HG03139 (cell line): ENCODE measurements at regions not wholly inside any gene's neighbourhood (a gene's known extent, or its start where the extent isn't known, plus 50 kb on each side); places are given as distances from the start of the nearest gene placed in this dataset.
"Not testable (repeated sequence)": the region's sequence is repeated elsewhere in the genome, so short reads cannot be mapped to it uniquely, and the experiment has no call there.

Experiments
- ATAC-seq: cut with Tn5 transposase; IDR thresholded peaks from one replicate; pipeline ENCODE4 v1.9.1; 2021; ENCODE audit not compliant: unreplicated experiment

GRCh38 chr6:6863970-6864639 is 243.7 kb upstream of the RREB1 start:
- ATAC-seq: no peak

GRCh38 chr6:6865611-6866010 is 242.2 kb upstream of the RREB1 start:
- no peak for ATAC-seq

- no peak for ATAC-seq
These were observed 240.9 kb upstream of the RREB1 start for GRCh38 chr6:6866656-6867403.

- no peak for ATAC-seq
These were observed 240.4 kb upstream of the RREB1 start for GRCh38 chr6:6867404-6867799.

- ATAC-seq: no peak
These were observed 238.7 kb upstream of the RREB1 start for GRCh38 chr6:6869094-6869493.

- no peak for ATAC-seq
These were observed 236.8 kb upstream of the RREB1 start for GRCh38 chr6:6870921-6871320.

- ATAC-seq: no peak
These were observed 235.1 kb upstream of the RREB1 start for GRCh38 chr6:6872459-6873344.

- no peak for ATAC-seq
These were observed 234.0 kb upstream of the RREB1 start for GRCh38 chr6:6873778-6874177.

GRCh38 chr6:6875818-6876470 is 231.8 kb upstream of the RREB1 start:
- no peak for ATAC-seq

- ATAC-seq: not testable (repeated sequence)
These were observed 230.0 kb upstream of the RREB1 start for GRCh38 chr6:6877792-6878191.

GRCh38 chr6:6878887-6879585 is 228.7 kb upstream of the RREB1 start:
- no peak for ATAC-seq

GRCh38 chr6:6879586-6879974 is 228.2 kb upstream of the RREB1 start:
- ATAC-seq: not testable (repeated sequence)

- no peak for ATAC-seq
These were observed 226.9 kb upstream of the RREB1 start for GRCh38 chr6:6880745-6881437.

GRCh38 chr6:6881438-6882225 is 226.1 kb upstream of the RREB1 start:
- no peak for ATAC-seq

- ATAC-seq: no peak
These were observed 225.2 kb upstream of the RREB1 start for GRCh38 chr6:6882592-6882991.

GRCh38 chr6:6883011-6883410 is 224.8 kb upstream of the RREB1 start:
- no peak for ATAC-seq

GRCh38 chr6:6884193-6884627 is 223.6 kb upstream of the RREB1 start:
- no peak for ATAC-seq

- no peak for ATAC-seq
These were observed 222.8 kb upstream of the RREB1 start for GRCh38 chr6:6884916-6885315.

GRCh38 chr6:6885521-6886170 is 222.1 kb upstream of the RREB1 start:
- ATAC-seq: no peak
